ENCODE measurements at regions not wholly inside any gene's neighbourhood (a gene's known extent, or its start where the extent isn't known, plus 50 kb on each side); places are given as distances from the start of the nearest gene placed in this dataset.

- H3K4me1 ChIP-seq = no peaks in the 10 kb centered on the region
- FAIRE-seq (no peak), DNase-seq (ENCODE audit: low read depth in 1 of 2, low spot score in 1 of 2) (no peak), ATAC-seq (no peak)
- TF ChIP-seq ZSCAN20 (CRISPR knock-in tag; IDR thresholded peaks at IDR 0.05) (no peak), SMC3 (IDR thresholded peaks at IDR 0.05) (no peak), SREBF2 (IDR thresholded peaks at IDR 0.05) (no peak), JUNB (IDR thresholded peaks at IDR 0.05) (no peak), JUN (IDR thresholded peaks at IDR 0.05) (no peak), MAFK (IDR thresholded peaks at IDR 0.05; ENCODE audit: partially characterized antibody) (no peak), EHMT2 (IDR thresholded peaks at IDR 0.05; ENCODE audit: low read depth) (no peak), ZNF302 (CRISPR knock-in tag; IDR thresholded peaks at IDR 0.05) (no peak), ELK1 (IDR thresholded peaks at IDR 0.05; ENCODE audit: low read depth, low read length) (no peak), POLR2A (IDR thresholded peaks at IDR 0.05; ENCODE audit: low read length) (no peak), HEYL (CRISPR knock-in tag; IDR thresholded peaks at IDR 0.05) (no peak), CHD4 (IDR thresholded peaks at IDR 0.05; ENCODE audit: borderline replicate concordance) (no peak), FOSB (CRISPR knock-in tag; IDR thresholded peaks at IDR 0.05) (no peak), ZFP36 (IDR thresholded peaks at IDR 0.05; ENCODE audit: borderline replicate concordance, partially characterized antibody) (no peak)
- no peak overlapping the region for H3K4me3 ChIP-seq
- ChIA-PET POLR2A (no interaction called here), CTCF (interaction anchor here (0.6 kb wide), 1 partner anchor 700 kb away, joined by 3 read pairs; no protein-coding TSS in a partner anchor)
- no peaks in the 10 kb centered on the region for H3K9me3 ChIP-seq
- H3K4me2 ChIP-seq = no peak overlapping the region
- H3K27ac ChIP-seq = no peak overlapping the region
- WGBS (ENCODE audit: missing lambda C conversion rate) = 85% methylated on average over 8 of the region's 15 CpGs
Measured at GRCh38 chr22:44597616-44598015, 99.6 kb upstream of the RTL6 start.

GRCh38 chr22:44596396-44597125, 98.5 kb upstream of the RTL6 start:
- H3K4me1 ChIP-seq = no peaks in the 10 kb centered on the region
- FAIRE-seq = no peak
- ChIA-PET CTCF (no interaction called here), POLR2A (no interaction called here)
- TF ChIP-seq KDM5A (IDR thresholded peaks at IDR 0.05) (no peak), HOXB13 (CRISPR knock-in tag; IDR thresholded peaks at IDR 0.05; ENCODE audit: low read depth) (no peak), BCL3 (IDR thresholded peaks at IDR 0.05) (no peak), E2F6 (IDR thresholded peaks at IDR 0.05; ENCODE audit: borderline replicate concordance, low read depth) (no peak), HOXB5 (CRISPR knock-in tag; IDR thresholded peaks at IDR 0.05) (no peak), FOSL2 (IDR thresholded peaks at IDR 0.05) (no peak), FOSL2 (CRISPR knock-in tag; IDR thresholded peaks at IDR 0.05) (no peak), NFE2L2 (conservative IDR thresholded peaks at IDR 0.05; ENCODE audit: low read length) (no peak), RCOR1 (IDR thresholded peaks at IDR 0.05; ENCODE audit: low read depth, low read length) (no peak), CEBPB (IDR thresholded peaks at IDR 0.05) (no peak), ELK1 (IDR thresholded peaks at IDR 0.05; ENCODE audit: low read depth, low read length) (no peak), TP53 (CRISPR knock-in tag; IDR thresholded peaks at IDR 0.05) (no peak), ESRRA (IDR thresholded peaks at IDR 0.05; ENCODE audit: borderline replicate concordance, low read length) (no peak)
- H3K9me3 ChIP-seq = no peaks in the 10 kb centered on the region
- no peak overlapping the region for H3K4me3 ChIP-seq
- peak in 1 of 2 experiments; percentile 32; a peak in 1 of 6 replicates for ATAC-seq
- DNase-seq (ENCODE audit: low read depth in 1 of 2, low spot score in 1 of 2) = no peak
- 65% methylated on average over 7 of the region's 17 CpGs for WGBS (ENCODE audit: missing lambda C conversion rate)
- no peak overlapping the region for H3K27ac ChIP-seq
- H3K4me2 ChIP-seq = no peak overlapping the region
